NCI-H2029 treated with DMSO at 0.1 percent for 48 hours (cell line): ENCODE measurements at regions not wholly inside any gene's neighbourhood (a gene's known extent, or its start where the extent isn't known, plus 50 kb on each side); places are given as distances from the start of the nearest gene placed in this dataset.

ENCODE experiments used
- DNase-seq: peaks from one replicate; lab custom pipeline; 2025; lab: John Stamatoyannopoulos, UW

- no peak for DNase-seq
Observed at GRCh38 chr12:116402163-116402939, 124.9 kb upstream of the MED13L start.

GRCh38 chr12:116403546-116403945, 126.1 kb upstream of the MED13L start:
- DNase-seq: no peak

DNA sequence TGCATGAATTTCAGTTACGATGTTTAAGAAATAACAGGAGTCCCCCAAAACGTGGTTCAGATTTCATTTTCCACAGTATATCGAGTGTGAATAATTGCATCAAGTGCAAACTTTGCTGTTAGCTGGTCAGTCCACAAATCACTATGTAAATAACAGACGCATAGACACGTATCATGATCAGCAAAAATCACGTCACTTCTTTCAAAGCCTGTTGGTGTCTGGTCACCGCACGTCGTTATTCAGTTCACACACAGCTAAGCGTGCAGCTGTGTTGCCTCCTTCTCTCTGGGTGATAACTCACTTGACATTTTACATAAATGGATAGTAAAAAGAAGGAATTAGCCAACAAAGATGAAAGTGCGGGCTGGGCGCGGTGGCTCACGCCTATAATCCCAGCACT, 126.8 kb upstream of the MED13L start:
- DNase-seq: no peak

DNA sequence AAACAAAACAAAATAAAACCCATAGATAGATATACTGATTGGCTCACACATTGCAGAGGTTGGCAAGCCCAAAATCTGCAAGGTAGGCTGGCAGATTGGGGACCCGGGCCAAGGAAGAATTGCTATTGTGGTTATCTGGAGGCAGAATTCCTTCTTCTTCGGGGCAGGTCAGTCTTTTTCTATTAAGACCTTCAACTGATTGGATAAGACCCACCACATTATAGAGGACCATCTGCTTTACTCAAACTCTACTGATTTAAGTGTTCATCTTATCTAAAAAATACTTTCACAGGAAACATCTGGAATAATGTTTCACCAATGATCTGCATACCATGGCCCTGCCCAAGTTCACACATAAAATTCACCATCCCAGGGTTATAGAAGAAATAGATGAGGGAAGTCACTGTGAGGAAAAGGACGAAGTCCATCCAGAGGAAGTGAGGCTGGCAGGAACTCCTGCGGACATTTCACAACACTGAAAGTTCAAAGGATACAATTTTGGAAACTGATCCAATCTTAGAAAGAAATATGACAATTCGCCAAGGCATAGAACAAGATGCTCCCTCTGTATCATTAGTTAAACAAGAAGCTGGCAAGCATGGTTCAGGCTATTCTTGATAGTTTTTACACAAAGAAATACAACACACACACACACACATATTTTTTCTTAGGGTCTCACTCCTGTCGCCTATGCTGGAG, 127.6 kb upstream of the MED13L start:
- DNase-seq: no peak

- DNase-seq: no peak
Observed at GRCh38 chr12:116406529-116406928, 129.0 kb upstream of the MED13L start.

- DNase-seq: no peak
Observed at GRCh38 chr12:116408489-116409250, 131.2 kb upstream of the MED13L start.

GRCh38 chr12:116411977-116412376, 134.5 kb upstream of the MED13L start:
- no peak for DNase-seq

DNA sequence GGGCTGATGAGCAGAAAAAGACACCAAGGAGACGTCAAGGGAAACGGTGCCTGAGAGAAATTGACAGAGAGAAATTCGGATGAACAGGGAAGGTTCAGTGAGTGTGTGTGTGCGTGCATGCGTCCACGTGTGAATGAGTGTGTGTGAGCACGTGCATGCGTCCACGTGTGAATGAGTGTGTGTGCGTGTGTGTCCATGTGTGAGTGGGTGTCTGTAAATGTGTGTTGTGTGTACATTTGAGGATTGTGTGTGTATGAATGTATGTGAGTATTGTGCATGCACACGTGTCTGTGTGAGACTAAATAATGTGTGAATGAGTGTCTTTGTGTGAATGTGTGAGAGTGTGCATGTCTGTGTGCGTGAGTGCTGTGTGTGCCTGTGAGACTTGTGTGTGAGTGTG, 137.4 kb upstream of the MED13L start:
- no peak for DNase-seq

DNA sequence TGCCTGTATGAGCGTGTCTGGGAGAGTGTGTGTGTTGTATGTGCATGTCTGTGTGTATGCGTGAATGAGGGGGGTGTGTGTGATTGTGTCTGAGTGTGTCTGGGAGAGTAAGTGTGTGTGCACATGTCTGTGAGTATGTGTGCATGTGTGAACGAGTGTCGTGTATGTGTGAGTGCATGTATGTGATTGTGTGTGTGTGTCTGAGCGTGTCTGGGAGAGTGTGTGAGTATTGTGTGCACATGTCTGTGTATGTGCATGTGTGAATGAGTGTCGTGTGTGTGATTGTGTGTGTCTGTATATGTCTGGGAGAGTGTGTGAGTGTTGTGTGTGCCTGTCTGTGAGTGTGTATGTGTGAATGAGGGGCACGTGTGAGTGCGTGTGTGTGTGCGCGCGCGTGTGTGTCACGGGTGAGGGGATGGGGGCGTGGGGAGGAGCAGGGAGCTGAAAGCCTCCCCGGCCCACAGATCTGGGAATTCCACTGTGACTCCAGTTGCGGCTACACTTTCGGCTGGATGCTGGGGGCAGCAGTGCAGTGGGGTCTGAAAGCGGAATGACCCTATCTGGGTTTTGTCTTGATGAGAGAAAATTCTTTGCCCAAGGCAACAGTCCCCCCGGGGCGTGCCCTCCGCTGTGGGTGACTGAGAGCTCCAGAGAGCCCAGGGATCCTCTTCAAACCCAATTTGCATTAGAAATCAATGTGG, 138.1 kb upstream of the MED13L start:
- no peak for DNase-seq

GRCh38 chr12:116416166-116416565, 138.7 kb upstream of the MED13L start:
- DNase-seq: no peak

DNA sequence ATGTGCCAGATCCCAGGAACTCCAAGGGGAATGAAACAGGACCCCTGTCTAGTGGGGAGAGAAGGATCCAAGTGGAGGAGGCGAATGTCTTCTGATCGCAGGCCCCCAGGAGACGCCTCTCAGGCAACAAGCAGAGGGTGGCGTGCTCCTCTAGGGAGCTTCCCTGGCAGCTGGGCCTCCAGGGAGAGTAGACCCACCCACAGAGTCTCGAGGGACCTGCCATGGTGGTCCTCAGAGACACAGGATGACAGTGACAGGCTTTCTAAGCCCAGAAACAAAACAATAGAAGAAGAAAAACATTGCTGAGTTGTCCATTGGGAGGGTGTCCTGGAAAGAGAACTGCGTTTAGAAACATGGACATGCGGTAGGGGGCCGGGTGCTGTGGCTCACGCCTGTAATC, 140.6 kb upstream of the MAP1LC3B2 start:
- no peak for DNase-seq

DNA sequence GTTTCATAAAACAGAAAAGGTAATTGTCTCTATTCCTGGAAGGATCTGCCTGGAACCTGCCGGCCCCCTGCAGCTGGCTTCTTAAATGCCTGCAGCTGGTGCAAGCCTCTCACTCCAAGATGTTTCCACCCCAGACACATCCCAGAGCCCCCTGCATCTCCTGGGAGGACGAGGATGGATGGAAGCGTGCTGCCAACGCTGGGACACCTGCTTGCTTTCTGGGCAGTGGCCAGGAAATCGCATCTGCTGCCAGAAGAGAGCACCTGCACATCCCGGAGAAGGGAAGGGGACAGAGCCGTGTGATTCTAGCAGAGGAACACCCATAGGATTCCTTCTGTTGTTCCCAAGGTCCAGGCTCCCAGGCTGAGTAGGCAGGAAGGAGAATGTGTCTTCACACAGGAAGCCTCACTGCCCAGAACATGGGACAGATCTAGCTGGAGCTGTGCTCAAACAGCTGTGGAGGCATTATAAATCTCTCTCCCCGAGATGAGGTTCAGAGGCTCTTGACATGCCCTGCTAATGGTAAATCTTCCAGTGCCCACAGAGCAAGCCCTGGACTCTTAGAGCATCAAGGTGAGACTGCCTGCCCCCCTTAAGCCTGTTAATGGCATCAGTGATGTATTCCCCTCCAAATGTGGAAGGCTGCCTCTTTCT, 138.8 kb upstream of the MAP1LC3B2 start:
- DNase-seq: peak; percentile 63

- DNase-seq: no peak
Observed at GRCh38 chr12:116421785-116422538, 137.2 kb upstream of the MAP1LC3B2 start.

DNA sequence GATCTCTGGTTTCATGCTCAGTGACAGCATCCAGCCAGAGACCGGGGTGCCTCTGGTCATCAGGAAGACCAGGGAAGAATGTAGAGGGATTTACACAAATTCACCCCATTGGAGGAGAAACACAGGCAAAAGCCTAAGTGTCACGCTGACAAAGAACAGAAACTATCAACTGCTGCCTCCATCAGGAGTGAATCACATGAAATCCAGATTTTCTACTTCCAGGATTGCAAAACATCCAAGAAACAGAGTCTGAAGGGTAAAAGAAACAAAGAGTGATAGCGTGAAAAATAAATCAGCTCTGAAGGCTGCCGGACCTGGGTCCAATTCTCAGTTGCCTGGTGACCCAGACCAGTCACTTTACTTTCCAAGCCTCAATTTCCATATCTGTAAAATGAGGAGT, 136.1 kb upstream of the MAP1LC3B2 start:
- DNase-seq: no peak

- no peak for DNase-seq
Observed at GRCh38 chr12:116425256-116426193, 133.7 kb upstream of the MAP1LC3B2 start.

DNA sequence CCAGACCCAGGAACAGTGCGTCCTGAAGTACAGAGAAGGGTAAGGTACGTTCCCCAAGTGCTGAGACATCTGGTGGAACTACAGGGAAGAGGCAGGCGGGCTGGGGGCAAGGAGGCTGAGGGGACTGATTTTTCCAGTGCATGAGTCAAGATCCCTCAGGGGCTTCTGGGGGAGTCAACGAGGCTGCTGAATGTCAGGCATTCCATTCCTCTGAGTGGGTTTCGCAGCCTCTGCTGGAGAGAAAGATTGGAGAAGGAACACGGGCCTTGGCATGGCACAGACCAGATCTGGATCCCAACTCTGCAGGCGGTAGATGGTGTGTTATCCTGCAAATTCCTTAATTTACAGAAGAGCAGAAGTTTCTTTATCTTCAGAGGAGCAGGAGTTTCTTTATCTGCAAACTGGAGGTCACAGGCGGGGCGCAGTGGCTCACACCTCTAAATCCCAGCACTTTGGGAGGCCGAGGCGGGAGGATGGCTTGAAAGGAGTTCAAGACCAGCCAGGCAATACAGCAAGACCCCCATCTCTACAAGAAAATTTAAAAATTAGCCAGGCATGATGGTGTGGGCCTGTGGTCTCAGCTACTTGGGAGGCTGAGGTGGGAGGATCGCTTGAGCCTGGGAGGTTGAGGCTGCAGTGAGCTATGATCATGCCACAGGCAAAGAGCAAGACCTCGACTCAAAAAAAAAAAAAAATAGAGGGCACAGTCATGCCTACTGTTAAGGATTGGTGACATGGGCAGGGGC, 132.6 kb upstream of the MAP1LC3B2 start:
- DNase-seq: no peak

- no peak for DNase-seq
Observed at GRCh38 chr12:116427200-116427930, 131.8 kb upstream of the MAP1LC3B2 start.

GRCh38 chr12:116429826-116430360, 129.3 kb upstream of the MAP1LC3B2 start:
- no peak for DNase-seq
